Ishikawa (cell line): ENCODE measurements at regions not wholly inside any gene's neighbourhood (a gene's known extent, or its start where the extent isn't known, plus 50 kb on each side); places are given as distances from the start of the nearest gene placed in this dataset.

Source experiments
- CEBPB ChIP-seq: IDR thresholded peaks from 2 replicates; pipeline ENCODE4 v1.6.1; 2012
- YY1 ChIP-seq: IDR thresholded peaks from 2 replicates; pipeline ENCODE4 v1.6.1; 2012; ENCODE audit warnings: low read depth
- TF ChIP-seq, protein P1 (sequence below): IDR thresholded peaks from 2 replicates; pipeline ENCODE4 v1.6.1; 2012; ENCODE audit warnings: low read depth, mild to moderate bottlenecking

DNA sequence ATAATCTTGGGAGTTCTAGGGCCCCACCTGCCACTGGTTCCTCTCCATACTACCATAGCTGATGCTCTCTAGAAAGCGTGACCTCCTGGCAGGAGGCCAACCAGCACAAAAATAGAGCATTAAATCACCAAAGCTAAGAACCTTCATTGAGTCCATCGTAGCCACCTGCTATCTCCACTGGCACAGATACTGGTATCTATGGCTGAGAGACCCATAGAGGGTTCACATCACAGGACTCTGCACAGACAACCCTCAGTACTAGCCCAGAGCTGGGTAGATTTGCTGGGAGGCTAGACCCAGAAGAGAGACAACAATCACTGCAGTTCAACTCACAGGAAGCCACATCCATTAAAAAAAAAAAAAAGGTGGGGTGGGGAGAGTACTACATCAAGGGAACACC is 509.1 kb downstream of the DTWD2 start:
- no peak for TF ChIP-seq YY1
- TF ChIP-seq, protein P1, sequence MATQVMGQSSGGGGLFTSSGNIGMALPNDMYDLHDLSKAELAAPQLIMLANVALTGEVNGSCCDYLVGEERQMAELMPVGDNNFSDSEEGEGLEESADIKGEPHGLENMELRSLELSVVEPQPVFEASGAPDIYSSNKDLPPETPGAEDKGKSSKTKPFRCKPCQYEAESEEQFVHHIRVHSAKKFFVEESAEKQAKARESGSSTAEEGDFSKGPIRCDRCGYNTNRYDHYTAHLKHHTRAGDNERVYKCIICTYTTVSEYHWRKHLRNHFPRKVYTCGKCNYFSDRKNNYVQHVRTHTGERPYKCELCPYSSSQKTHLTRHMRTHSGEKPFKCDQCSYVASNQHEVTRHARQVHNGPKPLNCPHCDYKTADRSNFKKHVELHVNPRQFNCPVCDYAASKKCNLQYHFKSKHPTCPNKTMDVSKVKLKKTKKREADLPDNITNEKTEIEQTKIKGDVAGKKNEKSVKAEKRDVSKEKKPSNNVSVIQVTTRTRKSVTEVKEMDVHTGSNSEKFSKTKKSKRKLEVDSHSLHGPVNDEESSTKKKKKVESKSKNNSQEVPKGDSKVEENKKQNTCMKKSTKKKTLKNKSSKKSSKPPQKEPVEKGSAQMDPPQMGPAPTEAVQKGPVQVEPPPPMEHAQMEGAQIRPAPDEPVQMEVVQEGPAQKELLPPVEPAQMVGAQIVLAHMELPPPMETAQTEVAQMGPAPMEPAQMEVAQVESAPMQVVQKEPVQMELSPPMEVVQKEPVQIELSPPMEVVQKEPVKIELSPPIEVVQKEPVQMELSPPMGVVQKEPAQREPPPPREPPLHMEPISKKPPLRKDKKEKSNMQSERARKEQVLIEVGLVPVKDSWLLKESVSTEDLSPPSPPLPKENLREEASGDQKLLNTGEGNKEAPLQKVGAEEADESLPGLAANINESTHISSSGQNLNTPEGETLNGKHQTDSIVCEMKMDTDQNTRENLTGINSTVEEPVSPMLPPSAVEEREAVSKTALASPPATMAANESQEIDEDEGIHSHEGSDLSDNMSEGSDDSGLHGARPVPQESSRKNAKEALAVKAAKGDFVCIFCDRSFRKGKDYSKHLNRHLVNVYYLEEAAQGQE: no peak
- TF ChIP-seq CEBPB: no peak
